NCI-H1048 (cell line): ENCODE measurements at regions not wholly inside any gene's neighbourhood (a gene's known extent, or its start where the extent isn't known, plus 50 kb on each side); places are given as distances from the start of the nearest gene placed in this dataset.
"Not testable (repeated sequence)": the region's sequence is repeated elsewhere in the genome, so short reads cannot be mapped to it uniquely, and the experiment has no call there.

Source experiments
- DNase-seq: peaks from one replicate; lab custom pipeline; 2025; lab: John Stamatoyannopoulos, UW

DNA sequence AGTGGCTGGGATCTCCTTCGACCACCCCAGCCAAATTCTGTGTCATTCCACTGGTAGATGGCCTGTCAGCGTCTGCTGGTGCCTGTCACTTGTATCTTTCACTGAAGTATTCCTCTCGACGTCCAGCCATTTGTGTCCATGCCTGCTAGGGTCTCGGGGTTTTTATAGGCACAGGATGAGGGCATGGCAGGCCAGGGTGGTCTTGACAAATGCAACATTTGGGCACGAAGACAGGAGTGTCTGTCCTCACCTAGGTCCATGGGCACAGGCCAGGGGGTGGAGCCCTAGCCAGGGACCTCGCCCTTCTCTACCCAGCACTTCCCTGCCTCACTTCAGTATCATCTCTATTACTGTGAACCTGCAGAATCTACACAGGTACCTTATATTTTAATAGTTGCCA lies 2223.9 kb upstream of the ACO1 start:
- no peak for DNase-seq

- DNase-seq: no peak
These were observed 2212.2 kb upstream of the ACO1 start for GRCh38 chr9:30172206-30172605.

- DNase-seq: no peak
These were observed 2205.8 kb upstream of the ACO1 start for GRCh38 chr9:30178610-30179009.

- DNase-seq: no peak
These were observed 2191.0 kb upstream of the ACO1 start for GRCh38 chr9:30193421-30193820.

GRCh38 chr9:30196941-30197340 lies 2187.5 kb upstream of the ACO1 start:
- DNase-seq: no peak

- no peak for DNase-seq
These were observed 2187.0 kb upstream of the ACO1 start for GRCh38 chr9:30197453-30197852.

DNA sequence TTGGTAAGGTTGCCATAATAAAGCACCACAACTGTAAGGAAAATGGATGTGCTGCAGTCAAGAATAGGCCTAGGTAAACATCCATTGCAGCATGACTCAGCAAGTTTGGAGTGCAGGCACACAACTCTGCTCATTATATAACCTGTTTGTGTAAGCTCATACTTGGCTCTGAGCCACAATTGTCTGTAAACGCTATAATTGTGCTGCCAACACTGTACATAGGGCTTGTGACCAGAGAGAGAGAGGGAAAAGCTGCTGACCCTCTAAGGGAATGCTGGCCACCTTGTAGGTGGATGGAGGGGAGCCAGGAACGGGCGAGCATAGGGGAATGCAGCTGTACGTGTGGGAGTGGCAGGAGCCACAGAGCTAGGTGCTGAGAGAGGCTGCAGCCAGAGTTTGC lies 2186.5 kb upstream of the ACO1 start:
- no peak for DNase-seq

GRCh38 chr9:30198463-30199309 lies 2185.8 kb upstream of the ACO1 start:
- DNase-seq: no peak

GRCh38 chr9:30201024-30201423 lies 2183.4 kb upstream of the ACO1 start:
- DNase-seq: no peak

DNA sequence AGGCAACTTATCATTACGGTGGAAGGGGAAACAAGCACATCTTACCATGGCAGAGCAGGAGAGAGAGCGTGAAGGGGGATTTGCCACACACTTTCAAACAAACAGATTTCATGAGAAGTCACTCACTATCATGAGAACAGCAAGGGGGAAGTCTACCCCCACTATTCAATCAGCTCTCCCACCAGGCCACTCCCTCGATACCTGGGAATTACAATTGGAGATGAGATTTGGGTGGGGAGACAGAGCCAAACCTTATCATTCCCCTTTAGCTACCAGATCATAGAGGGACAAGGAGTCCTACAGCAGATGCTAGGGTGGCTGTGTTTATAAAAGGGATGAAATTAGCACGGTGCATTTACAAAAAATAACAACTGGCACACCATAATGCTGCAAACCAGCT lies 2149.4 kb upstream of the ACO1 start:
- DNase-seq: no peak

- no peak for DNase-seq
These were observed 2148.9 kb upstream of the ACO1 start for GRCh38 chr9:30235564-30235963.

- DNase-seq: no peak
These were observed 2144.6 kb upstream of the ACO1 start for GRCh38 chr9:30239878-30240277.

DNA sequence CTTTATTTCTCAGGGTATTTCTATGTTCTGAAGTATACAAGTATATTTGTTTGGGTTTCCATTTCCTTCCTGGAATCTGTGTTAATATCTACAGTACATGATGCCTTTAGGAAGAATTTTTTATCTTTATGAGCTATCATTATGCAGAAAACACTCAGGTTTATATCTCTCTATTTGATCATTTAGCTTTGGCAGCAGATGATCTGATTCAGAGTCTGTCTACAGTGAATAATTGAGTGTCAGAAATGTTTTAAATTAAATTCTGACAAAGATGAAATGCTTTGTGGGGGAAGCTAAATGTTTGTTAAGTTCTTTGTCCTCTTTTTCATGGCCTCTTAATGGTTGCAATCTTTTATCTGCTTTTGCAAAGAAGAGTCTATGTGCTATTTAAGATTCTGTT lies 2141.0 kb upstream of the ACO1 start:
- DNase-seq: no peak

- DNase-seq: no peak
These were observed 2139.6 kb upstream of the ACO1 start for GRCh38 chr9:30244877-30245276.

DNA sequence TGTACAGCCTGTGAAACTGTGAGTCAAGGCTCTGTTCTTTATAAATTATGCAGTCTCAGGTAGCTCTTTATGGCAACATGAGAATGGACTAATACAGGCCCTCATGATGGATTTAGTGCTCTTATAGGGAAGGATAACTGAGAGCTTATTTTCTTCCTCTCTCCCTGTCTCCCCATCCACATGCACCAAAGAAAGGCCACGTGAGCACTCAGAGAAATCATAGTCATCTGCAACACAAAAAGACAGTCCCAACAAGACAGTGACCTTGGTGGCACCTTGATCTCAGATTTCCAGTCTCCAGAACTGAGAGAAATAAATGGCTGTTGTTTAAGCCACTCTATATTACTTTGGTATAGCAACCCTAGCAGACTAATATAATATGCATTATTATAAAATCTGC lies 2133.6 kb upstream of the ACO1 start:
- DNase-seq: no peak

DNA sequence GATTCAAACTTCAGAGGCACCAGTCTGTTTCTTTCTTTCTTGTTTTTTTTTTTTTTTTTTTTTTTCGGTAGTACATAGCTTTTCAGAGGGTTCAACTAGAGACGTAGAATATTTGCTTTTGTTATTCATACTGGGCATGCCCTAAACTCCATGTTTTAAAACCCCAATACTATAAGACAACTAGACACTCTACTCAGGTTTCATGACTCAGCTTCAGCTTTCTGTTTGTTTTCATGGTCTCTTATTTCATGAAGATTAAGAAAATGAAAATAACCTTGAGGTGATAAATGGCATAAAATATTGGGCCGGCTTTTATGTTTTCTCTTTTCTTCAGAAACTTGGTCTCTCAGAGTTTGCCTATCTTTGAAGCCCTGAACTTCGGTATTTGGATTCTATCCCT lies 2126.3 kb upstream of the ACO1 start:
- no peak for DNase-seq

- no peak for DNase-seq
These were observed 2104.1 kb upstream of the ACO1 start for GRCh38 chr9:30280229-30280900.

DNA sequence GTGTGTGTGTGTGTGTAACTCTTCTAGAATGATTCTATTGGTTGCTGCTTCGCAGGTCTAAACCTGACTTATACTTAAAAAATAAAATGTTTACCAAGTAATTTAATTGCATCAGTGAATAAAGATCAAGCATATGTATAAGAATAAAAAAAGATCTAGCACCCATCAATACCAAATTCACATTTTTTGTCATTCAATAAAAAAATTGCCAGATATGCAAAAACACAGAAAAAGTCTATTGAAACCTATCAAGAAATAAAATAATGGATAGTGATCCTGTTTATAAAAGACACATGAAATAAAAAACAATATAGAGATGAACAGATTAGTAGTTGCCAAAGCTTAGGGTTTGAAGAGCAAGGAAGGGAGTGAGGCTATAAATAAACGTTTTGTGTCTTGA lies 2095.0 kb upstream of the ACO1 start:
- DNase-seq: no peak

GRCh38 chr9:30292026-30292425 lies 2092.4 kb upstream of the ACO1 start:
- DNase-seq: not testable (repeated sequence)

DNA sequence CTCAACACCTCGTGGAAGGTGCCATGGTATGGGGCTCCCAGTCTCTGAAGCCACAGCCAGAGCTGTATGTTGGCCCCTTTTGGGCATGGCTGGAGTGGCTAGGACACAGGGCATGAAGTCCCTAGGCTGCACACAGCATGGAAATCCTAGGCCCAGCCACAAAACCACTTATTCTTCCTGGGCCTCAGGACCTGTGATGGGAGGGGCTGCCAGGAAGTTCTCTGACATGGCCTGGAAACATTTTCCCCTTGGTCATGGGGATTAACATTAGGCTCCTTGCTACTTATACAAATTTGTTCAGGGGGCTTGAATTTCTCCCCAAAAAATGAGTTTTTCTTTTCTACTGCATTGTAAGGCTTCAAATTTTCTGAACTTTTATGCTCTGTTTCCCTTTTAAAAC lies 2091.2 kb upstream of the ACO1 start:
- no peak for DNase-seq

DNA sequence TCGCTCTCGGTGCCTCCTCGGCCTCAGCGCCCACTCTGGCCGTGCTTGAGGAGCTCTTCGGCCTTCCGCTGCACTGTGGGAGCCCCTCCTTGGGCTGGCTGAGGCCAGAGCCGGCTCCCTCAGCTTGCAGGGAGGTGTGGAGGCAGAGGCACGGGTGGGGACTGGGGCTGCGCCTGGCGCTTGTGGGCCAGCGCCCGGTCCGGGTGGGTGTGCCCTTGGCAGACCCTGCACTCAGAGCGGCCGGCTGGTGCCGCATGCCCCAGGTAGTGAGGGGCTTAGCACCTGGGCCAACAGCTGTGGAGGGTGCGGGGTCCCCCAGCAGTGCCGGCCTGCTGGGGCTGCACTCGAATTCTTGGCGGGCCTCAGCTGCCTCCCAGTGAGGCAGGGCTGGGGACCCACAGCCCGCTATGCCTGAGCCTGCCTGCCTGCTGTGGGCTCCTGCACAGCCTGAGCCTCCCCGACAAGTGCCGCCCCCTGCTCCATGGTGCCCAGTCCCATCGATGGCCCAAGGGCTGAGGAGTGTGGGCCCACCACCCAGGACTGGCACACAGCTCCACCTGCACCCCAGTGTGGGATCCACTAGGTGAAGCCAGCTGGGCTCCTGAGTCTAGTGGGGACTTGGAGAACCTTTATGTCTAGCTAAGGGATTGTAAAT lies 2085.2 kb upstream of the ACO1 start:
- no peak for DNase-seq

GRCh38 chr9:30301271-30301963 lies 2083.0 kb upstream of the ACO1 start:
- DNase-seq: no peak

GRCh38 chr9:30310711-30311110 lies 2073.7 kb upstream of the ACO1 start:
- DNase-seq: no peak
